Astrocyte (in vitro differentiated cells and primary cell): ENCODE measurements at regions not wholly inside any gene's neighbourhood (a gene's known extent, or its start where the extent isn't known, plus 50 kb on each side); places are given as distances from the start of the nearest gene placed in this dataset.

Experiments
- DNase-seq: peaks from one replicate; pipeline ENCODE4 v3.0.0-alpha.2; 2010; ENCODE audit warnings: low read depth
- FAIRE-seq: peaks from 2 replicates; lab custom pipeline; 2011; peaks lifted over from hg19 to GRCh38; lab: Jason Lieb, UNC
- H2AFZ ChIP-seq: 2 replicates; pipeline ENCODE4 v1.6.0; 2012; ENCODE audit warnings: low read depth, low read length, inconsistent platforms
- H3K27ac ChIP-seq: 2 replicates; pipeline ENCODE4 v1.5.1; 2011; ENCODE audit warnings: low read depth, low read length, inconsistent platforms
- H3K27me3 ChIP-seq: 2 replicates; pipeline ENCODE4 v1.6.0; 2011; ENCODE audit warnings: low read length, inconsistent platforms; ENCODE audit not compliant: insufficient read depth
- H3K36me3 ChIP-seq: 2 replicates; pipeline ENCODE4 v1.5.1; 2011; ENCODE audit warnings: low read length, inconsistent platforms; ENCODE audit not compliant: insufficient read depth
- H3K4me1 ChIP-seq: 2 replicates; pipeline ENCODE4 v1.5.1; 2011; ENCODE audit warnings: low read length, inconsistent platforms; ENCODE audit not compliant: insufficient read depth
- H3K4me2 ChIP-seq: 2 replicates; pipeline ENCODE4 v1.6.0; 2012; ENCODE audit warnings: low read length, inconsistent platforms
- H3K4me3 ChIP-seq: 2 replicates; pipeline ENCODE4 v1.5.1; 2011; ENCODE audit warnings: low read depth, mild to moderate bottlenecking, low read length, inconsistent platforms; ENCODE audit not compliant: insufficient read depth
- H3K79me2 ChIP-seq: 2 replicates; pipeline ENCODE4 v1.6.0; 2012; ENCODE audit warnings: mild to moderate bottlenecking, low read length, inconsistent platforms; ENCODE audit not compliant: insufficient read depth
- H3K9ac ChIP-seq: 2 replicates; pipeline ENCODE4 v1.6.0; 2012; ENCODE audit warnings: mild to moderate bottlenecking, low read length, inconsistent platforms
- H3K9me3 ChIP-seq: 2 replicates; pipeline ENCODE4 v1.5.1; 2012; ENCODE audit warnings: low read depth, mild to moderate bottlenecking, low read length, inconsistent platforms; ENCODE audit not compliant: insufficient read depth
- H4K20me1 ChIP-seq: 2 replicates; pipeline ENCODE4 v1.6.0; 2012; ENCODE audit warnings: low read length, inconsistent platforms; ENCODE audit not compliant: insufficient read depth
- H3K27ac Mint-ChIP-seq: one replicate; pipeline ENCODE4 v1.8.0; 2021; ENCODE audit warnings: mild to moderate bottlenecking, mixed read lengths; ENCODE audit not compliant: unreplicated experiment
- H3K27me3 Mint-ChIP-seq: one replicate; pipeline ENCODE4 v1.8.0; 2021; ENCODE audit warnings: low read depth, mixed read lengths; ENCODE audit not compliant: unreplicated experiment
- H3K36me3 Mint-ChIP-seq: one replicate; pipeline ENCODE4 v1.8.0; 2021; ENCODE audit warnings: low read depth, mixed read lengths; ENCODE audit not compliant: unreplicated experiment
- H3K4me1 Mint-ChIP-seq: one replicate; pipeline ENCODE4 v1.8.0; 2021; ENCODE audit warnings: low read depth, mixed read lengths; ENCODE audit not compliant: unreplicated experiment
- H3K4me3 Mint-ChIP-seq: one replicate; pipeline ENCODE4 v1.8.0; 2021; ENCODE audit warnings: mild to moderate bottlenecking, moderate library complexity, mixed read lengths; ENCODE audit not compliant: unreplicated experiment
- H3K9me3 Mint-ChIP-seq: one replicate; pipeline ENCODE4 v1.8.0; 2021; ENCODE audit warnings: mild to moderate bottlenecking, mixed read lengths; ENCODE audit not compliant: unreplicated experiment
- EZH2 ChIP-seq: IDR thresholded peaks from 2 replicates; pipeline ENCODE4 v1.6.1; 2012; ENCODE audit warnings: mild to moderate bottlenecking, low read length, inconsistent platforms; ENCODE audit not compliant: insufficient read depth
- TF ChIP-seq, protein P1 (sequence below): IDR thresholded peaks from 2 replicates; pipeline ENCODE4 v1.5.1; 2011; ENCODE audit warnings: low read depth, mild to moderate bottlenecking, inconsistent platforms, low read length, moderate library complexity; ENCODE audit not compliant: insufficient read depth

DNA sequence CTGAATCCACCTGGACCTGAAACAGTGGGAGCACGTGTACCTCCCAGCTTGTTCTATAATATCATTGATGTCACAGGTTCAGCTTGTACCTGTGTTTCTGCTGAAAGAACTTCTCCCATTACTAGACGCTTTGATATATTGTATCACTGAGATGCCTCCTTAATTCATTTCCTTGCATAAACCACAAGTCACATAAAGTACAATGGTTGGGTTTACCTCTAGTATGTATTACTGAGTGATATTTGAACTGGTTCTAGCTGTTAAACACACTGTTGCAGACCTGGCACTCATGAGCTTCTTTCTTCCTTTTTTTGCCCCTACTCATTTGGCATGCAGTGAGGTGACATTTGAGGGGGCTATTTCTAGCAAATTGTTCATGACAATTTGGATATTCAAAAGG lies 106.6 kb upstream of the KLF14 start:
- Mint-ChIP-seq H3K4me1 (peaks cover 29% of the 10 kb centered on the region), H3K27me3 (no peaks in the 10 kb centered on the region), H3K36me3 (no peaks in the 10 kb centered on the region), H3K27ac (no peak overlapping the region), H3K4me3 (no peak overlapping the region), H3K9me3 (no peaks in the 10 kb centered on the region)
- no peak for FAIRE-seq
- Histone ChIP-seq H3K4me3 (no peak overlapping the region), H3K4me2 (no peak overlapping the region), H3K79me2 (no peaks in the 10 kb centered on the region), H3K36me3 (no peaks in the 10 kb centered on the region), H3K4me1 (peaks cover 27% of the 10 kb centered on the region), H3K9ac (no peak overlapping the region), H2AFZ (no peak overlapping the region), H3K9me3 (no peaks in the 10 kb centered on the region), H4K20me1 (no peaks in the 10 kb centered on the region), H3K27me3 (no peaks in the 10 kb centered on the region), H3K27ac (no peak overlapping the region)
- no peak for DNase-seq
- TF ChIP-seq EZH2 = no peak
- TF ChIP-seq, protein P1, sequence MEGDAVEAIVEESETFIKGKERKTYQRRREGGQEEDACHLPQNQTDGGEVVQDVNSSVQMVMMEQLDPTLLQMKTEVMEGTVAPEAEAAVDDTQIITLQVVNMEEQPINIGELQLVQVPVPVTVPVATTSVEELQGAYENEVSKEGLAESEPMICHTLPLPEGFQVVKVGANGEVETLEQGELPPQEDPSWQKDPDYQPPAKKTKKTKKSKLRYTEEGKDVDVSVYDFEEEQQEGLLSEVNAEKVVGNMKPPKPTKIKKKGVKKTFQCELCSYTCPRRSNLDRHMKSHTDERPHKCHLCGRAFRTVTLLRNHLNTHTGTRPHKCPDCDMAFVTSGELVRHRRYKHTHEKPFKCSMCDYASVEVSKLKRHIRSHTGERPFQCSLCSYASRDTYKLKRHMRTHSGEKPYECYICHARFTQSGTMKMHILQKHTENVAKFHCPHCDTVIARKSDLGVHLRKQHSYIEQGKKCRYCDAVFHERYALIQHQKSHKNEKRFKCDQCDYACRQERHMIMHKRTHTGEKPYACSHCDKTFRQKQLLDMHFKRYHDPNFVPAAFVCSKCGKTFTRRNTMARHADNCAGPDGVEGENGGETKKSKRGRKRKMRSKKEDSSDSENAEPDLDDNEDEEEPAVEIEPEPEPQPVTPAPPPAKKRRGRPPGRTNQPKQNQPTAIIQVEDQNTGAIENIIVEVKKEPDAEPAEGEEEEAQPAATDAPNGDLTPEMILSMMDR = no peak

DNA sequence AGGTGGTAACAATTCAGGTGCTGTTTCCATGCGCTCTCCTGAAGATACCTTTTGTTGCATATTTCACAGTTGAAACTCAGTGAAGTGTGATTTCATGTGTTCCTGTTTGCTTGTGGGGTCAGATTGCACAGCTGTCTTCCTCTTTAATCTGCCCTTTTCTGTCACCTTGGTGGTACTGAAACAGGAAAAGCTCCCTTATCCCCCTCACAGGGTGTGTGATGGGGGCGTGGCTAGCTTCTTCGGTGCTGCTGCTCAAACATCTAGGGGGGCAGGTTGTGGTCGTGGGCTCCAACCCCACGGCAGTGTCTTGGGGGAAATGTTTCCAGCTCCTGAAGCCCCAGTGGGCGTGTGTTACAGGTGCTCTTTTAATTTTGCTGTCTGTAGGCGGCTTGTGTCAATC lies 107.4 kb upstream of the KLF14 start:
- H3K36me3 Mint-ChIP-seq = no peaks in the 10 kb centered on the region
- Histone ChIP-seq H3K27ac (no peak overlapping the region), H3K27me3 (no peaks in the 10 kb centered on the region), H3K9ac (no peak overlapping the region), H4K20me1 (no peaks in the 10 kb centered on the region), H3K4me1 (peaks cover 30% of the 10 kb centered on the region), H3K79me2 (no peaks in the 10 kb centered on the region), H3K4me2 (no peak overlapping the region), H3K36me3 (no peaks in the 10 kb centered on the region), H3K9me3 (no peaks in the 10 kb centered on the region), H2AFZ (no peak overlapping the region), H3K4me3 (no peak overlapping the region)
- H3K4me3 Mint-ChIP-seq = no peak overlapping the region
- no peaks in the 10 kb centered on the region for H3K9me3 Mint-ChIP-seq
- H3K27ac Mint-ChIP-seq = no peak overlapping the region
- no peak for FAIRE-seq
- TF ChIP-seq, protein P1 = no peak
- no peak for TF ChIP-seq EZH2
- DNase-seq = no peak
- H3K27me3 Mint-ChIP-seq = no peaks in the 10 kb centered on the region
- peaks cover 29% of the 10 kb centered on the region for H3K4me1 Mint-ChIP-seq

DNA sequence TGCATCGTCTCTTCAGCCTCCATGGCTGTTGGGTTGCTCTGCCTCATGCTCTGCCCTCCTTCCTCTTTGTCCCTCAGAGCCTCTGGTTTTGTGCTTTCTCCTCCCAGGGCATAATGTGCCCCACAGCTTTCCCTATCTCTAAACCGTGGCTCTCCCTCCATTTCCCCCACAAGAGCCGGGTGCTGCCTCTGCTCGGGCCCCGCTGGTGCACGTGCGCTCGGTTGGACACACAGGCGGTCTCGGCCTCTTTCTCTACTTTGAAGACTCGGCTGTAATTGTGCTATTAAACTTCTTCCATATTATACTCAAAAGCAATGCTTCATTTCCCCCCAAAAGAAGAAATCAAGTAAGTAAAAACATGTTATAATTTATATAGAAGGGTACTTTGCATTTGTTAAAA lies 109.7 kb upstream of the KLF14 start:
- Histone ChIP-seq H3K9ac (no peak overlapping the region), H4K20me1 (no peaks in the 10 kb centered on the region), H3K9me3 (no peaks in the 10 kb centered on the region), H3K27me3 (no peaks in the 10 kb centered on the region), H3K27ac (no peak overlapping the region), H3K4me2 (no peak overlapping the region), H3K4me1 (peaks cover 26% of the 10 kb centered on the region), H3K36me3 (no peaks in the 10 kb centered on the region), H3K4me3 (no peak overlapping the region), H2AFZ (no peak overlapping the region), H3K79me2 (no peaks in the 10 kb centered on the region)
- Mint-ChIP-seq H3K27ac (no peak overlapping the region), H3K4me1 (peaks cover 25% of the 10 kb centered on the region), H3K27me3 (no peaks in the 10 kb centered on the region), H3K36me3 (no peaks in the 10 kb centered on the region), H3K4me3 (no peak overlapping the region), H3K9me3 (no peaks in the 10 kb centered on the region)
- no peak for FAIRE-seq
- DNase-seq = no peak
- TF ChIP-seq EZH2 = no peak
- TF ChIP-seq, protein P1 = no peak
